ENCODE measurements at regions not wholly inside any gene's neighbourhood (a gene's known extent, or its start where the extent isn't known, plus 50 kb on each side); places are given as distances from the start of the nearest gene placed in this dataset.

GRCh38 chr2:18483896-18484295 lies 76.6 kb downstream of the RDH14 start:
- TF ChIP-seq CTCF (IDR thresholded peaks at IDR 0.05) (no peak), POLR2A (IDR thresholded peaks at IDR 0.05) (no peak), EP300 (IDR thresholded peaks at IDR 0.05) (no peak)

Measured in suprapubic skin (tissue), 3 donors.